Nephron (organoid): ENCODE measurements at regions not wholly inside any gene's neighbourhood (a gene's known extent, or its start where the extent isn't known, plus 50 kb on each side); places are given as distances from the start of the nearest gene placed in this dataset.

ENCODE experiments used
- H3K27ac Mint-ChIP-seq, 3 experiments: 2 replicates each; pipeline ENCODE4 v1.8.0; 2020; ENCODE audit warnings: mixed read lengths in 3 of 3, mild to moderate bottlenecking in 2 of 3, moderate library complexity in 1 of 3
- H3K27me3 Mint-ChIP-seq: 2 replicates; pipeline ENCODE4 v1.8.0; 2021; ENCODE audit warnings: low read depth, mild to moderate bottlenecking, moderate library complexity, mixed read lengths
- H3K36me3 Mint-ChIP-seq: 2 replicates; pipeline ENCODE4 v1.8.0; 2020; ENCODE audit warnings: low read depth, mixed read lengths
- H3K4me1 Mint-ChIP-seq: 2 replicates; pipeline ENCODE4 v1.8.0; 2020; ENCODE audit warnings: mixed read lengths
- H3K4me3 Mint-ChIP-seq, 3 experiments: 2 replicates each; pipeline ENCODE4 v1.8.0; 2020; ENCODE audit warnings: mild to moderate bottlenecking in 3 of 3, mixed read lengths in 3 of 3, moderate library complexity in 2 of 3
- H3K9me3 Mint-ChIP-seq: 2 replicates; pipeline ENCODE4 v1.8.0; 2020; ENCODE audit warnings: mixed read lengths
- CTCF ChIP-seq, 3 experiments: fragments of 200-600 bp; sonication (generic); IDR thresholded peaks; one replicate each; pipeline ENCODE4 v1.5.0; 2021; ENCODE audit warnings: antibody characterized with exemption in 3 of 3; ENCODE audit not compliant: unreplicated experiment in 3 of 3

- Mint-ChIP-seq H3K4me3 (no peak overlapping the region), H3K4me1 (no peaks in the 10 kb centered on the region), H3K9me3 (no peaks in the 10 kb centered on the region), H3K27ac (peak overlapping the region in 1 of 3 experiments; percentile 56), H3K36me3 (peaks cover 3% of the 10 kb centered on the region), H3K27me3 (no peaks in the 10 kb centered on the region)
- TF ChIP-seq CTCF (IDR thresholded peaks at IDR 0.05; ENCODE audit: unreplicated experiment in 3 of 3): no peak
Observed at GRCh38 chr18:39596221-39596620, 2030.6 kb upstream of the CELF4 start.

DNA sequence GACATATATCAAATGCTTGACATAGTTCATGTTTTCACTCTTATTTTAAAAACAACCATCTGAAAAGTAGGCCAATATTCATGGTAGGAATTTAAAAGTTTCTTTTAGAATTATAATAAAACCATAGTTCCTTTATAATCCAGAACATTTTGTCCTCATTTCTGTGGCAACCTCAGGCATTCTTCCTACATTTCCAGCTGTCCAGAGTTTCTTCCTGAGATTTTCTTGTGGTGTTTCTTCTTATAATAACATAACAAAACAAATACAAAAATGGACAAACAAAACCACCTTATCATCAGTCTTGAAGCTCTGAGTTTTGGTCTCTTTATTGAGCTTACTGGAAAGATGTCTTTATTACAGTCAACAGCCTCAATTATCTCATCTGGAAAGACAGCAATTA lies 2028.6 kb upstream of the CELF4 start:
- Mint-ChIP-seq H3K4me3 (no peak overlapping the region), H3K27me3 (no peaks in the 10 kb centered on the region), H3K27ac (no peak overlapping the region), H3K4me1 (no peaks in the 10 kb centered on the region), H3K9me3 (no peaks in the 10 kb centered on the region), H3K36me3 (peaks cover 3% of the 10 kb centered on the region)
- no peak for TF ChIP-seq CTCF (IDR thresholded peaks at IDR 0.05; ENCODE audit: unreplicated experiment in 3 of 3)

GRCh38 chr18:39591649-39592048 lies 2026.1 kb upstream of the CELF4 start:
- H3K4me3 Mint-ChIP-seq: no peak overlapping the region
- H3K36me3 Mint-ChIP-seq: peaks cover 3% of the 10 kb centered on the region
- no peak for TF ChIP-seq CTCF (IDR thresholded peaks at IDR 0.05; ENCODE audit: unreplicated experiment in 3 of 3)
- H3K27me3 Mint-ChIP-seq: no peaks in the 10 kb centered on the region
- no peaks in the 10 kb centered on the region for H3K9me3 Mint-ChIP-seq
- H3K27ac Mint-ChIP-seq: no peak overlapping the region
- H3K4me1 Mint-ChIP-seq: peaks cover 7% of the 10 kb centered on the region

DNA sequence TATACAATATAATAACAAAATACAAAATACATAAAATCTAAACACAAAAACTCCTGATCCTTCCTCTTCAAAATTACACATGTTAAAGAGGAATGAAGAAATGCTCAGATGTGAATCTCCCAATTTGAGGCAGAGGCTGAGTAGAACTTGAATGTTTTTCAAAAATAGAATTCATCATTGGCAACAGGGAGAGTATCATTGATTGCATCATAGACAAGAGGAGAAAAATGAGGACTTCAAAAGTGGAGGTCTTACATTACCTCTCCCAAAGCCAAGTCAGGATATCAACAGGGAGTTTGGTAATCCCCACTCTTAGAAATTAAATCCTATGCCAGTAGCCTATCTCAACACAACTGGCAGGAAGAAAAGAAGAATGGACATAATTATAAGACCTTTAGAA lies 2023.9 kb upstream of the CELF4 start:
- TF ChIP-seq CTCF (IDR thresholded peaks at IDR 0.05; ENCODE audit: unreplicated experiment in 3 of 3): no peak
- Mint-ChIP-seq H3K4me3 (no peak overlapping the region), H3K27ac (peak overlapping the region in 1 of 3 experiments; percentile 11), H3K36me3 (no peaks in the 10 kb centered on the region), H3K27me3 (no peaks in the 10 kb centered on the region), H3K4me1 (peaks cover 7% of the 10 kb centered on the region), H3K9me3 (no peaks in the 10 kb centered on the region)

DNA sequence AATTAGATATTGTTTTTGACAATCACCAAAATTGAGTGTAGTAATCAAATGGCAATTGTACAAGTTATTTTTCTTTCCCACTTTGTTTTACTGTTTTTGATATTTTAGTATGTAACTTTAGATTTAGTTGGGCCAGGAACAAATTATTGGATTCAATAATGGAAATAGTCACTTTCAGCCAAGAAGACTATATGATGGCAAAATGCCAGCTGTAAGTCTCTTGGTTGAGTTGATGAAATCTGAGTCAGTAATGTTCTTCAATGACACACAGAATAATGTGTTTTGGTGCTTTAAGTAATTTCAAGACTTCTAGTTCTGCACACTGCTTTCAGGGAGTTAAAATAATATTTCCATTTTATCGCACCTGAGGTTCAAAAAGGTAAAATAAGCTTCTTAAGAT lies 2022.0 kb upstream of the CELF4 start:
- TF ChIP-seq CTCF (IDR thresholded peaks at IDR 0.05; ENCODE audit: unreplicated experiment in 3 of 3): no peak
- no peak overlapping the region for H3K27ac Mint-ChIP-seq
- no peak overlapping the region for H3K4me3 Mint-ChIP-seq
- H3K27me3 Mint-ChIP-seq: no peaks in the 10 kb centered on the region
- H3K36me3 Mint-ChIP-seq: no peaks in the 10 kb centered on the region
- no peaks in the 10 kb centered on the region for H3K9me3 Mint-ChIP-seq
- H3K4me1 Mint-ChIP-seq: peaks cover 7% of the 10 kb centered on the region

GRCh38 chr18:39586741-39587140 lies 2021.1 kb upstream of the CELF4 start:
- no peak for TF ChIP-seq CTCF (IDR thresholded peaks at IDR 0.05; ENCODE audit: unreplicated experiment in 3 of 3)
- no peaks in the 10 kb centered on the region for H3K27me3 Mint-ChIP-seq
- H3K4me3 Mint-ChIP-seq: no peak overlapping the region
- peaks cover 7% of the 10 kb centered on the region for H3K4me1 Mint-ChIP-seq
- no peaks in the 10 kb centered on the region for H3K9me3 Mint-ChIP-seq
- H3K27ac Mint-ChIP-seq: no peak overlapping the region
- no peaks in the 10 kb centered on the region for H3K36me3 Mint-ChIP-seq
